HG03066 (cell line): ENCODE measurements at regions not wholly inside any gene's neighbourhood (a gene's known extent, or its start where the extent isn't known, plus 50 kb on each side); places are given as distances from the start of the nearest gene placed in this dataset.

Source experiments
- ATAC-seq: cut with Tn5 transposase; IDR thresholded peaks from one replicate; pipeline ENCODE4 v1.9.1; 2021; ENCODE audit warnings: low read depth; ENCODE audit not compliant: unreplicated experiment

GRCh38 chr4:165715989-165716388 is 157.0 kb upstream of the TLL1 start:
- no peak for ATAC-seq

DNA sequence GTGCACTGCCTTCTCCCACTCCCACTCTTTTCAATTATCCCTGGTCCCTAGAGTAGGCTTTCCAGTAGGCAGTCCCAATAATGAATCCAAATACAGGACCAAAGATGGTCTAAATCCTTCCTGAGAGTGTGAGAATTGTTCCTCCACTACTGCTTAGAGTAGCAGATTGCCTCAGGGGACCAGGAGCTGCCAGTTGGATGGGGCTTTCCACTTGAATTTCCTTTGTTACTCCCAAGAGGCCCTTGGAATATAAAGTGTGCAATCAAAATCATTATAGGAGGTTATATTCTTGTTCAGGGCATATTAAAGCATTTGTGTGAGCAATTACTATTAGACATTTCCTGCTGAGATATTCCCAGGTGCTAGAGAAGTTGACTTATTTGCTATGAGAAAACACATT is 156.6 kb upstream of the TLL1 start:
- no peak for ATAC-seq

DNA sequence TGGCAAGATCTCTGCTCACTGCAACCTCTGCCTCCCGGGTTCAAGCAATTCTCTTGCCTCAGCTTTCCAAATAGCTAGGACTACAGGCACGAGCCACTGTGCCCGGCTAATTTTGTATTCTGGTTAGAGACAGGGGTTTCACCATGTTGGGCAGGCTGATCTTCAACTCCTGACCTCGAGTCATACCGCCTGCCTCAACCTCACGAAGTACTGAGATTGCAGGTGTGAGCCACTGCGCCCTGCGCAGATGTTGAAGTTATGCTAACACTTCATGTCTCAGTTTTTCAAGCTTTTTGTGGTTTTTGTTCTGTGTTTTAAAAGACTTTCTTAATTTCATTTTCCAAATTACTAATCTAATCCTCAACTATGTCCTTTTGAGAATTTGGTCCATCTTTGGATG is 154.4 kb upstream of the TLL1 start:
- no peak for ATAC-seq

GRCh38 chr4:165720411-165721082 is 152.5 kb upstream of the TLL1 start:
- ATAC-seq: no peak

DNA sequence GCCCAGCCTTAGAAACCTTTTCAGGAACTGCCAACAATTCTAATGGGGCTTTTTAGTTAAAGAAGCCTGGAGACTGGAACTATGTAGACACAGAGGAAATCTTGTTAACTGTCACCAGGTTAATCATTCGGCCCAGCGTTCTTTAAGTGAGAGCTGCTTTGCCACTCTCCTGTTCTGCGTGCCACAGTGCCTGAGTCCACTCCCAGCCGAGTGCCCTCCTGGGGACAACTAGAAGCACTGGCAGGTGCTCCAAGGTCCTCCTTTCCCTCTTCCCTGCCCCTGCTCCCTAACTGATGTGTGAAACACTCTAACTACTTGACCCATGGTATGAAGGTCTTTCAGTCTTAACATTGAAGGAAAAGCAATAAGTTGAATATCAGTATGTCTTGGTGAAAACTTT is 151.2 kb upstream of the TLL1 start:
- ATAC-seq: no peak

- ATAC-seq: no peak
Observed at GRCh38 chr4:165723051-165723795, 149.8 kb upstream of the TLL1 start.

DNA sequence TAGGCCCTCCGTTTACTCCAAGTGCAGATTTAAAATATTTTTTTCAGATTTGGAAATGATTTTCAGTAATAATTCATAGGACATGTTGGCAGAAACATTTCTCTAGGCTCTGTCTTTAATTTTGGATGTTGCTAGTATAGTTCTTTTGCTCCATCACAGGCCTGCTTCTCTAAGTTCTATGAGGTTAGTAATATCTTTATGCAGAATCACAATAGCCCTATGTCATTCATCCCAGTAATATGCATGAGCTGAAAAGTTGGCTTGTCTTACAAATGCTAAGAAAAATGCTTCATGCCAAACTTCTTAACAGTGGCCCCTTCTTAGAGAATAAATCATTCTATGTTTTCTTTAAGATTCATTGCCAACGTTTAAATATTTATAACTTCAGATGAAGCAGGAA is 148.3 kb upstream of the TLL1 start:
- ATAC-seq: no peak

DNA sequence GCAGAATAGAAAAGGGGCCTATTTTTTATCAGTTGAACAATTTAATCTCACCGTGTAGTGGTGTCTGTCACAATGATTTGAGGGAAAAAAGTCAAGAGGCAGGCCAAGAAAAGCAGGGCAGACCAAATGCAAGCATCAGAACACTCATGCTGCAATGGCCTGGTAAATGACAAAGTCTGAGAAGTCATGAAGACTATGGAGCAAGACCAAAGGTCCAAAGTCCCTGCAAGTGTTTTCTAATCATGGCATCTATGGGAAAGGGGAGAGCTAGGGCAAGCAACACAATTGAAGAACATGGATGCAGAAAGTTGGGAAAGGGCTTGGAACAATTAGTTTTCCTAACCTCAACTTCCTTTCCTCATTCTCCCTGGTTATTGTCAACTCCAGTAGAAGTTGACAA is 147.7 kb upstream of the TLL1 start:
- ATAC-seq: no peak

DNA sequence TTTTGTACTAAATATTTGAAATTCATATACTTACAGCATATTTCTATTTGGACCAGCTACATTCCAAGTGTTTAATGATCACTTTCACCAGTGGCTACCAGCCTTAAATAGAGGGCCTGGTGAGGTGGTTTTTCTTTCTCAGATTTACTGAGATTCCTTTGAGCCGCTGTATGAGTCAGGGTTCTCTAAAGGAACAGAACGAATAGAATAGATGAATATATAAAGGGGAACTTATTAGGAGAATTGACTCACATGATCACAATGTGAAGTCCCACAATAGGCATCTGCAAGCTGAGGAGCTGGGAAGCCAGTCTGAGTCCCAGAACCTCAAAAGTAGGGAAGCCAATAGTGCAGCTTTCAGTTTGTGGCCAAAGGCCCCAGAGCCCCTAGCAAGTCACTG is 146.2 kb upstream of the TLL1 start:
- no peak for ATAC-seq

DNA sequence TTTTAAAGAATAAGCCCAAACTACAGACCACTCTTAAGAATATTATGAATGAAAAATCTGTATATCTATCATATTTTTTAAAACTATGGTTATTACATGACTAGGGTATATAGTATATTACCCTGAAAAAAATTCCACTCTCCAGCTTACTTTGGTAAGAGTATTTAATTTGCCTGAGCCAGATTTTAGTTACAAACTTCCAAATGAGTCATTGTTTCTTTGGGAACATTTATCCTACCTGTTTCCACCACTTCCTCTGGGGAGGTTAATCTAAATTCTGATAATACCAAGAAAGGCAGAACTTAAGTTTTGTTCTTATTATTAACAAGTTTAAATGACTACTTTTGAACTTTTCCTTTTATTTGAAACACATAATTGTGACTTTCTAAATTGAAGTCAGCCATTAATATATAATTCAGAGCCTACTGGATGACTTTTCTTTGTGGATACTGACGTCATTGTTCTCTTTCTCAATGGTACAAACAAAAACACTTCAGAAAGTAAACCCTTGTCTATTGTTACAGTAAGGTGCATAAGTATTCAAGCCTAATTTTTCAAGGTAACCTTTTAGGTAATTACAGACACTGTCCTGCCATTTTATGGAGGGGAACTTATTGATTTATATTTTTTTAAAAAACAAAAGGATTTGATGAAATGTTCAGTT is 135.6 kb upstream of the TLL1 start:
- no peak for ATAC-seq

DNA sequence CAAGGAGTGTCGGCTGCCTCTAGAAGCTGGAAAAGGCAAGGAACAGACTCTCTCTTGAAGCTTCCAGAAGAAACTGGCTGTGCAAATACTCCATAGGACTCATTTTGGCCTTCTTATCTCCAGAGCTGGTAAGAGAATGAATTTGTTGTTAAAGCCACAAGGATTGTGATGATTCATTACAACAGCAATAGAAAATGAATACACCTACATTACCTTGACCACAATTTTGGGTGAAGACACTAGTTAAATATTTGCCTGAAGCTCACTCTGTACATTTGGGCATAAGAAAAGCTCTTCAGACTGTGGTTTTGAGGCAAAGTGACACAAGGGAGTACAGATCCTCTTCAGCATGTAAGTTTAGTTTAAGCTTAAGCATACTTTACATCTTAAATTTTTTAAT is 134.5 kb upstream of the TLL1 start:
- no peak for ATAC-seq

DNA sequence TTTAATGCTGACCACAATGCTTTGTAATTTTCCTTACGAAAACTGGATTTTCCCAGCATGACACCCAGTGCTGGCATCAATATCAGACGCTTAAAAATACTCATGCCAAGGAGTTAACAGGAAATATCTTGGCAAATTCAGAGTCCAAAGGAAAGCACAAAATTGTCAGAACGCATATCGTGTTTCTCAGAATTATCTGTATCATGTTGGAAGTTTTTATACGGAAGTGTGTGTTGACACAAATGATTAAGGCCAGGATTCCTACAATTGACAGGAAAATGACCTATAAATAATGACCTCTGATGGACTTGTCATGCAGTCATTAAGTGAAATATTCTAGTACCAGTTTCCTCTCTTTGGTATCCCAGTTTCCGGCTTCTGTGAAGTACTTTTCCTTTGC is 132.1 kb upstream of the TLL1 start:
- no peak for ATAC-seq

GRCh38 chr4:165743422-165743821 is 129.6 kb upstream of the TLL1 start:
- no peak for ATAC-seq

GRCh38 chr4:165744370-165744769 is 128.7 kb upstream of the TLL1 start:
- ATAC-seq: no peak

- no peak for ATAC-seq
Observed at GRCh38 chr4:165748321-165748720, 124.7 kb upstream of the TLL1 start.

GRCh38 chr4:165751882-165752281 is 121.2 kb upstream of the TLL1 start:
- ATAC-seq: no peak

GRCh38 chr4:165754664-165755063 is 118.4 kb upstream of the TLL1 start:
- ATAC-seq: no peak

- ATAC-seq: no peak
Observed at GRCh38 chr4:165756836-165757235, 116.2 kb upstream of the TLL1 start.

DNA sequence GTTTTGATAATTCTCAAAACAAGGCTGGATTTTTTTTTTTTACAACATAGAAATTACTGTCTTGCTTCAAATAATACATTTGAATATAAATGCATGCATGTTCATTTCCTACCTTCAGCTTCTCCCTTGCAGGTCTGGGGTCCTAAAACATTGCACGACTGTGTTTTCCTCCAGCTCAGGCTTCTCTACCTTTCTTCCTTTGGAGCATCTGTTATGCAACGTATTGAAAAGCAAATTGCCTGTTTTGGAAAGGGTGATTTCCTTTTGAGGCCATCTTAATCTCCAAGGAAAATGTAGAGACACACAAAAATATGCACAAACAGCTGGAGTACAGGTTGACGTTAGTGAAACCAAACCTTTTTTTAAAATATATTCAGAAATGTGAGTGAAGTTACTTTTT is 115.6 kb upstream of the TLL1 start:
- ATAC-seq: no peak

GRCh38 chr4:165758086-165758485 is 115.0 kb upstream of the TLL1 start:
- ATAC-seq: no peak

DNA sequence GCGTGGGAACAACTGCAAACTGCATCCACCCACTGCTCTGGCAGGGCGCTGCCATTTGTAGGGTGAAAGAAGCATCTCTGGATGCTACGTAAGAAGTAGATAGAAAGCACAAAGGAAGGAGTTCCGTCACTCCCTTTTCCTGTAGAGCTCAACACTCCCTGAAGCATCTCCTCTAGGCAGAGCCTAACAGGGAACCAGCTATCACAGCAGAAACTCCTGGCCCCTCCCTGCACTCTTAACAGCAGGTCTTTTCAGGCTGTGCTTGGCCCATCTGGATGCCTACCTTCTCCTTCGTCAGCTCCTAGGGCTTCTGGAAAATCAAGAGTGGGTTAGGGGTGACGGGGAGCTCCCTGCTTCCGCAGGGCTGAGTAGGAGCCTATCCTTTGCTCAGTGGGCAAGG is 112.9 kb upstream of the TLL1 start:
- ATAC-seq: no peak

- ATAC-seq: no peak
Observed at GRCh38 chr4:165761963-165762362, 111.1 kb upstream of the TLL1 start.
